ENCODE measurements at regions not wholly inside any gene's neighbourhood (a gene's known extent, or its start where the extent isn't known, plus 50 kb on each side); places are given as distances from the start of the nearest gene placed in this dataset.

DNA sequence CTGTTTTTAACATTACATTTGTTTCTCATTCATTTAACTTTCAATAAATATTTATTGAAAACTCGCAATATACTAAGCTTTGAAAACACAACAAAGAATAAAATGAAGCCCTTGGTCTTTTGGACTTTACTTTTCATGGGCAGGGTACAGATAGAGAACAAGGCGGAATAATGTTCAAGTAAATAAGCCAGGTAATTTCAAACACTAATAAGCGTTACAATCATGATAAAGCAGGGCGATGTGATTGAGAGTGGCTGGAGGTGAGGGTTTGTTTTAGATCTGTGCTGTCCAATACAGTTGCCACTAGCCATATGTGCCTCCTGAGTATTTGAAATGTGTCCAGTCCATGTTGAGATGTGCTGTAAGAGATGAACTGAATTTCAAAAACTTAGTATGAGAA is 307.1 kb downstream of the ALDH8A1 start (continued):
- no peak for TF ChIP-seq CHD1 (IDR thresholded peaks at IDR 0.05; ENCODE audit: low read depth, low read length)
- no peak for TF ChIP-seq BACH1 (IDR thresholded peaks at IDR 0.05; ENCODE audit: low read length)
- TF ChIP-seq POLR2A (IDR thresholded peaks at IDR 0.05; ENCODE audit: control extremely low read depth in 1 of 2, low read depth in 2 of 2, low read length in 2 of 2) = no peak
- no peak for TF ChIP-seq SP4 (IDR thresholded peaks at IDR 0.05; ENCODE audit: low read length)
- TF ChIP-seq SRF (IDR thresholded peaks at IDR 0.05; ENCODE audit: low read depth, low read length) = no peak
- TF ChIP-seq GABPA (IDR thresholded peaks at IDR 0.05; ENCODE audit: borderline replicate concordance, insufficient read depth, low read length) = no peak
